ENCODE measurements at regions not wholly inside any gene's neighbourhood (a gene's known extent, or its start where the extent isn't known, plus 50 kb on each side); places are given as distances from the start of the nearest gene placed in this dataset.
"Not testable (repeated sequence)": the region's sequence is repeated elsewhere in the genome, so short reads cannot be mapped to it uniquely, and the experiment has no call there.

DNA sequence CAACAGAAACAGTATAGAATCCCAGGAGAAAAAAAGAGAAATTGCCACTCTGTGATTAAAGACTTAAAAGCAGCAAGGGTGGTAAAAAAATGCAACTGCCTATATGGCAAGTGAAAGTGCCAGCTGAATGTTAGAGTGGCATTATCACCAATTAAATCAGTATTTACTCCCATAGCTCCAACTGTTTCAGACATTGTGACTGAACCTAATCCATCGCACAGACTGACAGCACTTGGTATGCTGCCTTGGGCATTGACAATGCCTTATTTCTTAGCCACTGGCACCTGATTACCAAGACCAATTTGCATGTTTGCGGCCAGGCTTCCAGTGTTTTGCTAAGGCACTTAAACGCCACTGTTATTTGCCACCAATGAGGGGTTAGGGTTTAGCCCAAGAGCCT is 201.9 kb upstream of the NECTIN3 start:
- WGBS (ENCODE audit: insufficient coverage): 100% methylated on average over 3 of the region's 3 CpGs

DNA sequence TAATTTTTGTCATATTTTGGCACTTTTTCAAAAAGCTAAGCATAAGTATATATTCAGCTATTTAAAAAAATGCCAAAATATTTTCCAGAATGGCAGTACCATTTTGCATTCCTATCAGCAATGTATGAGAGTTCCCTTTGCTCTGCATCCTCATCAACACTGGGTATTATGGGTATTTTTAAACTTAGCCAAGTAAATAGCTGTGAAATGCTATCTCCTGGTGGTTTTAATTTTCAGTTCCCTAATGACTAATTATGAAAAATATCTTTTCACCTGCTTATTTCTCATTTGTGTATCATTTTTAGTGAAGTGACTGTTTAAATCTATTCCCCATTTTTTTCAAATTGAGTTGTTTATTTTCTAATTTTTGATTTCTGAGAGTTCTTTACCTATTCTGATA is 199.7 kb upstream of the NECTIN3 start:
- DNase-seq: no peak
- Histone ChIP-seq H3K4me1 (ENCODE audit: control extremely low read depth in 1 of 4, control insufficient read depth in 4 of 4, insufficient read depth in 4 of 4, low read length in 3 of 4) (no peaks in the 10 kb centered on the region), H3K4me3 (ENCODE audit: control insufficient read depth in 1 of 7, extremely low read depth in 1 of 7, insufficient read depth in 4 of 7, low read depth in 2 of 7, low read length in 6 of 7) (no peak overlapping the region), H3K36me3 (ENCODE audit: control insufficient read depth in 4 of 4, insufficient read depth in 4 of 4, low read length in 3 of 4) (no peaks in the 10 kb centered on the region), H3K27me3 (replicated peaks in 2 of 5; ENCODE audit: control insufficient read depth in 4 of 5, insufficient read depth in 5 of 5, low read length in 4 of 5) (no peaks in the 10 kb centered on the region), H3K27ac (ENCODE audit: insufficient read depth in 1 of 2, low read depth in 1 of 2, low read length in 2 of 2, poor library complexity in 1 of 2, severe bottlenecking in 2 of 2) (no peak overlapping the region), H3K9me3 (ENCODE audit: control extremely low read depth in 1 of 5, control insufficient read depth in 4 of 5, insufficient read depth in 2 of 5, low read depth in 1 of 5, low read length in 4 of 5) (peaks cover 0 to 6% (median 0%) of the 10 kb centered on the region in 5 experiments)
- ChIA-PET POLR2A (no interaction called here), CTCF (no interaction called here)

More for the DNA sequence above, 201.9 kb upstream of the NECTIN3 start:
- Histone ChIP-seq H3K27ac (ENCODE audit: insufficient read depth in 1 of 2, low read depth in 1 of 2, low read length in 2 of 2, poor library complexity in 1 of 2, severe bottlenecking in 2 of 2) (no peak overlapping the region), H3K27me3 (replicated peaks in 2 of 5; ENCODE audit: control insufficient read depth in 4 of 5, insufficient read depth in 5 of 5, low read length in 4 of 5) (no peaks in the 10 kb centered on the region), H3K9me3 (ENCODE audit: control extremely low read depth in 1 of 5, control insufficient read depth in 4 of 5, insufficient read depth in 2 of 5, low read depth in 1 of 5, low read length in 4 of 5) (peaks cover 0 to 3% (median 0%) of the 10 kb centered on the region in 5 experiments), H3K36me3 (ENCODE audit: control insufficient read depth in 4 of 4, insufficient read depth in 4 of 4, low read length in 3 of 4) (no peaks in the 10 kb centered on the region), H3K4me1 (ENCODE audit: control extremely low read depth in 1 of 4, control insufficient read depth in 4 of 4, insufficient read depth in 4 of 4, low read length in 3 of 4) (no peaks in the 10 kb centered on the region), H3K4me3 (ENCODE audit: control insufficient read depth in 1 of 7, extremely low read depth in 1 of 7, insufficient read depth in 4 of 7, low read depth in 2 of 7, low read length in 6 of 7) (no peak overlapping the region)
- CTCF ChIA-PET: no interaction called here
- POLR2A ChIA-PET: no interaction called here
- no peak for DNase-seq

GRCh38 chr3:110878692-110879091 is 192.9 kb upstream of the NECTIN3 start:
- WGBS (ENCODE audit: insufficient coverage): 90% methylated on average over 2 of the region's 3 CpGs

DNA sequence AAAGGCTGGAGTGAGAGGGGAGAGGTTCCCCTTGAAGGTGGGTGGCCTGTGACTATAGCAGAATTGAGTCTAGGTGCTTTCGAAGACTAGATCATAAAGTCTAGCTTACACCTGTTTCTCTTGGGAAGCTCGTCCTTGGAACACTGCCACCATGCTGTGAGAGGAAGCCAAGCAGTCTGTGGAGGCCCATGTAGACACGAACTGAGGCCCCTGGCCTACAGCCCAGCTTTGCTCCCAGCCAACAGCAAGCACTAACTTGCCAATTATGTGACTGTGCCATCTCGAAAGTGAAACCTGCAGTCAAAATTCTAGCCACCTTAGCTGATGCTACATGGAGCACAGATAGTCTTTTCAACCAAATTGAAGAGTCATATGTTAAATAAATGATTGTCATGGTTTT is 190.5 kb upstream of the NECTIN3 start:
- H3K9me3 ChIP-seq (ENCODE audit: control extremely low read depth in 1 of 5, control insufficient read depth in 4 of 5, insufficient read depth in 2 of 5, low read depth in 1 of 5, low read length in 4 of 5): no peaks in the 10 kb centered on the region
- no peak overlapping the region for H3K27ac ChIP-seq (ENCODE audit: insufficient read depth in 1 of 2, low read depth in 1 of 2, low read length in 2 of 2, poor library complexity in 1 of 2, severe bottlenecking in 2 of 2)
- no peak for DNase-seq
- ChIA-PET CTCF (interaction anchor here (0.9 kb wide), 1 partner anchor 38 kb away, joined by 3 read pairs; no protein-coding TSS in a partner anchor), POLR2A (no interaction called here)
- H3K4me3 ChIP-seq (ENCODE audit: control insufficient read depth in 1 of 7, extremely low read depth in 1 of 7, insufficient read depth in 4 of 7, low read depth in 2 of 7, low read length in 6 of 7): no peak overlapping the region
- H3K36me3 ChIP-seq (ENCODE audit: control insufficient read depth in 4 of 4, insufficient read depth in 4 of 4, low read length in 3 of 4): no peaks in the 10 kb centered on the region
- 82% methylated on average over 4 of the region's 4 CpGs for WGBS (ENCODE audit: insufficient coverage)
- no peaks in the 10 kb centered on the region for H3K4me1 ChIP-seq (ENCODE audit: control extremely low read depth in 1 of 4, control insufficient read depth in 4 of 4, insufficient read depth in 4 of 4, low read length in 3 of 4)
- H3K27me3 ChIP-seq (replicated peaks in 2 of 5; ENCODE audit: control insufficient read depth in 4 of 5, insufficient read depth in 5 of 5, low read length in 4 of 5): no peaks in the 10 kb centered on the region

More at GRCh38 chr3:110878692-110879091, 192.9 kb upstream of the NECTIN3 start:
- Histone ChIP-seq H3K9me3 (ENCODE audit: control extremely low read depth in 1 of 5, control insufficient read depth in 4 of 5, insufficient read depth in 2 of 5, low read depth in 1 of 5, low read length in 4 of 5) (peaks cover 0 to 6% (median 0%) of the 10 kb centered on the region in 5 experiments), H3K36me3 (ENCODE audit: control insufficient read depth in 4 of 4, insufficient read depth in 4 of 4, low read length in 3 of 4) (no peaks in the 10 kb centered on the region), H3K27ac (ENCODE audit: insufficient read depth in 1 of 2, low read depth in 1 of 2, low read length in 2 of 2, poor library complexity in 1 of 2, severe bottlenecking in 2 of 2) (no peak overlapping the region), H3K27me3 (replicated peaks in 2 of 5; ENCODE audit: control insufficient read depth in 4 of 5, insufficient read depth in 5 of 5, low read length in 4 of 5) (no peaks in the 10 kb centered on the region), H3K4me1 (ENCODE audit: control extremely low read depth in 1 of 4, control insufficient read depth in 4 of 4, insufficient read depth in 4 of 4, low read length in 3 of 4) (no peaks in the 10 kb centered on the region), H3K4me3 (ENCODE audit: control insufficient read depth in 1 of 7, extremely low read depth in 1 of 7, insufficient read depth in 4 of 7, low read depth in 2 of 7, low read length in 6 of 7) (no peak overlapping the region)
- ChIA-PET CTCF (no interaction called here), POLR2A (no interaction called here)
- DNase-seq: no peak

DNA sequence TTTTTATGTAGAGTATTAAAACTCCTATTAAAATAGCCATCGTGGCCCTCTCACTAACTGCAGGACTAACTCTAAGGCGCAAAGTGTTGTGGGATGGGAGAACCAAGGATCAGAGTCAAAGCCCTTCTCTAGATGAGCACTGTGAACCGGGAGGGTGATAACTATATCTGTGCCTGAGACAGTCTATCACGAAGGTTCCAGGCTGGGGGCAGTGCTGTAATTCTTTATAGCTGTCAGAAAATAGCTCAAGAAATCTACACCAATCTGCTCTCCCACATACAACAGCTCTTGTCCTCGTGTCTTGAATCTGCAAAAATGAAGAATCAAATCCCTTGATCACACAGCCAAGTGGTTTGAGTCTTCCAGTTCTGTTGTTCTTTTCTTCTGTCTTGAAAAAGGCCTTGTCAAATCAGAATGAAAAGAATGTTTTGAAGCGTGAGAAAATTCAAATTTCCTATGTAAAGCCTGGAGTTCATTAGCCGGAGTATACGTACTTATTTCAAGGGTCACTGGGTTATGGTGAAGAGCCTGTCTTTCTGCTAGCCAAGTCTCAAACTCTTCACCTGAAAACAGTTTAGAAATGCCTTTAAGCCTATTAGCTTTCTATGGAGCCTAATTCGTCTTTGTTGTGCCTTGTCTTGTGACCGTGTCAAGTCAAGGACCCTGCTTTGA is 185.3 kb upstream of the NECTIN3 start:
- no peaks in the 10 kb centered on the region for H3K27me3 ChIP-seq (replicated peaks in 2 of 5; ENCODE audit: control insufficient read depth in 4 of 5, insufficient read depth in 5 of 5, low read length in 4 of 5)
- DNase-seq: no peak
- CTCF ChIA-PET: no interaction called here
- 92% methylated on average over 7 of the region's 10 CpGs for WGBS (ENCODE audit: insufficient coverage)
- no peaks in the 10 kb centered on the region for H3K36me3 ChIP-seq (ENCODE audit: control insufficient read depth in 4 of 4, insufficient read depth in 4 of 4, low read length in 3 of 4)
- H3K4me1 ChIP-seq (ENCODE audit: control extremely low read depth in 1 of 4, control insufficient read depth in 4 of 4, insufficient read depth in 4 of 4, low read length in 3 of 4): no peaks in the 10 kb centered on the region
- H3K9me3 ChIP-seq (ENCODE audit: control extremely low read depth in 1 of 5, control insufficient read depth in 4 of 5, insufficient read depth in 2 of 5, low read depth in 1 of 5, low read length in 4 of 5): no peaks in the 10 kb centered on the region
- H3K4me3 ChIP-seq (ENCODE audit: control insufficient read depth in 1 of 7, extremely low read depth in 1 of 7, insufficient read depth in 4 of 7, low read depth in 2 of 7, low read length in 6 of 7): no peak overlapping the region
- H3K27ac ChIP-seq (ENCODE audit: insufficient read depth in 1 of 2, low read depth in 1 of 2, low read length in 2 of 2, poor library complexity in 1 of 2, severe bottlenecking in 2 of 2): no peak overlapping the region
- POLR2A ChIA-PET: no interaction called here

GRCh38 chr3:110887176-110887575 is 184.4 kb upstream of the NECTIN3 start:
- Histone ChIP-seq H3K9me3 (ENCODE audit: control extremely low read depth in 1 of 5, control insufficient read depth in 4 of 5, insufficient read depth in 2 of 5, low read depth in 1 of 5, low read length in 4 of 5) (no peaks in the 10 kb centered on the region), H3K36me3 (ENCODE audit: control insufficient read depth in 4 of 4, insufficient read depth in 4 of 4, low read length in 3 of 4) (no peaks in the 10 kb centered on the region), H3K27me3 (replicated peaks in 2 of 5; ENCODE audit: control insufficient read depth in 4 of 5, insufficient read depth in 5 of 5, low read length in 4 of 5) (no peaks in the 10 kb centered on the region), H3K27ac (ENCODE audit: insufficient read depth in 1 of 2, low read depth in 1 of 2, low read length in 2 of 2, poor library complexity in 1 of 2, severe bottlenecking in 2 of 2) (no peak overlapping the region), H3K4me1 (ENCODE audit: control extremely low read depth in 1 of 4, control insufficient read depth in 4 of 4, insufficient read depth in 4 of 4, low read length in 3 of 4) (no peaks in the 10 kb centered on the region), H3K4me3 (ENCODE audit: control insufficient read depth in 1 of 7, extremely low read depth in 1 of 7, insufficient read depth in 4 of 7, low read depth in 2 of 7, low read length in 6 of 7) (no peak overlapping the region)
- POLR2A ChIA-PET: no interaction called here
- CTCF ChIA-PET: no interaction called here
- no peak for DNase-seq
- no CpG with 5 or more reads among the region's 1 CpG for WGBS (ENCODE audit: insufficient coverage)

GRCh38 chr3:110888625-110889375 is 182.8 kb upstream of the NECTIN3 start:
- H3K9me3 ChIP-seq (ENCODE audit: control extremely low read depth in 1 of 5, control insufficient read depth in 4 of 5, insufficient read depth in 2 of 5, low read depth in 1 of 5, low read length in 4 of 5); H3K27me3 ChIP-seq (replicated peaks in 2 of 5; ENCODE audit: control insufficient read depth in 4 of 5, insufficient read depth in 5 of 5, low read length in 4 of 5); H3K36me3 ChIP-seq (ENCODE audit: control insufficient read depth in 4 of 4, insufficient read depth in 4 of 4, low read length in 3 of 4); H3K4me1 ChIP-seq (ENCODE audit: control extremely low read depth in 1 of 4, control insufficient read depth in 4 of 4, insufficient read depth in 4 of 4, low read length in 3 of 4); H3K27ac ChIP-seq (ENCODE audit: insufficient read depth in 1 of 2, low read depth in 1 of 2, low read length in 2 of 2, poor library complexity in 1 of 2, severe bottlenecking in 2 of 2); DNase-seq; POLR2A ChIA-PET; H3K4me3 ChIP-seq (ENCODE audit: control insufficient read depth in 1 of 7, extremely low read depth in 1 of 7, insufficient read depth in 4 of 7, low read depth in 2 of 7, low read length in 6 of 7): not testable (repeated sequence)
- 97% methylated on average over 22 of the region's 33 CpGs for WGBS (ENCODE audit: insufficient coverage)
- CTCF ChIA-PET: interaction anchor here (1.3 kb wide), 1 partner anchor 18 kb away, joined by 3 read pairs; no protein-coding TSS in a partner anchor

All from common myeloid progenitor, CD34-positive (primary cell).